NCI-H446 (cell line): ENCODE measurements at regions not wholly inside any gene's neighbourhood (a gene's known extent, or its start where the extent isn't known, plus 50 kb on each side); places are given as distances from the start of the nearest gene placed in this dataset.
"Not testable (repeated sequence)": the region's sequence is repeated elsewhere in the genome, so short reads cannot be mapped to it uniquely, and the experiment has no call there.

ENCODE experiments used
- DNase-seq, 2 experiments: peaks; one replicate each; lab custom pipeline; 2025; lab: John Stamatoyannopoulos, UW

- DNase-seq, result no peak
Observed at GRCh38 chr1:22332424-22332717, 119.3 kb upstream of the ZBTB40 start.

- DNase-seq, result no peak
Observed at GRCh38 chr1:22332795-22333499, 118.7 kb upstream of the ZBTB40 start.

DNA sequence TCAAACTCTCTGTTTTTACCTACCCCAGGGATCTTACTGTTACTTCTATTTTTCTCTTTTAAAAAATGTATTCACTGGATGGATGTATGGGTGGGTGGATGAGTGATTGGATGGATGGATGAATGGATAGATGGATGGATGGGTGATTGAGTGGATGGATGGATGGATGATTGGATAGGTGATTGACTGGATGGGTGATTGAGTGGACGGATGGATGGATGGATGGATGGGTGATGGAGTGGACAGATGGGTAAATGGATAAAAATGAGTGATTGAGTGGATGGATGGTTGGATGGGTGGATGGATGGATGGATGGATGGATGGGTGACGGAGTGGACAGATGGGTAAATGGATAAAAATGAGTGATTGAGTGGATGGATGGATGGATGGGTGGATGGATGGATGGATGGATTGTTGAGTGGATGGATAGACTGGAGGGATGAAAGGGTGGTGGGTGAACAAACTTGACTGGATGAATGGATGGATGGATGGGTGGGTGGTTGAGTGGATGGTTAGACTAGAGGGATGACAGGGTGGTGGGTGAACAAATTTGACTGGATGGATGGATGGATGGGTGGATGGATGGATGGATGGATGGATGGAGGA lies 118.0 kb upstream of the ZBTB40 start:
- DNase-seq, result no peak

DNA sequence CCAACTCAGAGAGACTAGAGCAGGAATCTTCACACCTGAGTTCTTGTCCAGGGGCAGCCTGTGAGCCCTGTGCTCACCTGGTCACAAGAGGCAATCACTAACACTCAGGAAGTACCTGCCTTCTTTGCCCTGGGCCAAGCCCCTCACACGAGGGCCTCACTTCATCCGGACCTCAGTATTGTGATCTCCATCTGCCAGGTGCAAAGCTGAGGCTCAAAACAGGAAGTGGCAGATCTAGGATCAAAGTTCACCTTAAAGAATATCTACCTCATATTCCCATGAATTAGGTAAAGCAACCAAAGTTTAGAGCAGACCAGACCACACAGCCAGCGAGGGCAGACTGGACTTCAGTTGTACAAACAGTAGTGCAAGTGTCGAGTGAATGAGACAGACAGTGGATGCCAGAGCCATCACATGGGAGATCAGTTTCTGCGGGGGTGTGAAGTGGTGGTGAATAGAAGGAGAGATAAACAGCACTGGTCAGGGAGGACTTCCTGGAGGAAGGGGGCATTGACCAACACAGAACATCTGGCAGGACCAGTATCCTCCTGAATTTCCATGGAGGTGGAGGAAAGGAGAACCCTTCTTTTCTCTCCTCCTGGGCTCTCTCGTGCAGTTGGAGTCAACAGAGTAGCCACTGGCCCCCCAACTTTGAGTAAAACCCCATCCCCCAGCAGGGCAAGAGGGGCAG lies 116.6 kb upstream of the ZBTB40 start:
- DNase-seq, result no peak

DNA sequence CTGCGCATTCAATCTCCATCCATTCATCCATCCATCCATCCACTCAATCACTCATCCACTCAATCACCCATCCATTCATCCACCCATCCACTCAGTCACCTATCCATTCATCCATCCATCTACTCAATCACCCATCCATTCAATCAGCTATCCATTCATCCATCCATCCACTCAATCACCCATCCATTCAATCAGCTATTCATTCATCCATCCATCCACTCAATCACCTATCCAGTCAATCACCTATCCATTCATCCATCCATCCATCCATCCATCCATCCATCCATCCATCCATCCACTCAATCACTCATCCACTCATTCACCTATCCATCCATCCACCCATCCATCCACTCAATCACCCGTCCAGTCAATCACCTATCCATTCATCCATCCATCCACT lies 115.4 kb upstream of the ZBTB40 start:
- not testable (repeated sequence) for DNase-seq

DNA sequence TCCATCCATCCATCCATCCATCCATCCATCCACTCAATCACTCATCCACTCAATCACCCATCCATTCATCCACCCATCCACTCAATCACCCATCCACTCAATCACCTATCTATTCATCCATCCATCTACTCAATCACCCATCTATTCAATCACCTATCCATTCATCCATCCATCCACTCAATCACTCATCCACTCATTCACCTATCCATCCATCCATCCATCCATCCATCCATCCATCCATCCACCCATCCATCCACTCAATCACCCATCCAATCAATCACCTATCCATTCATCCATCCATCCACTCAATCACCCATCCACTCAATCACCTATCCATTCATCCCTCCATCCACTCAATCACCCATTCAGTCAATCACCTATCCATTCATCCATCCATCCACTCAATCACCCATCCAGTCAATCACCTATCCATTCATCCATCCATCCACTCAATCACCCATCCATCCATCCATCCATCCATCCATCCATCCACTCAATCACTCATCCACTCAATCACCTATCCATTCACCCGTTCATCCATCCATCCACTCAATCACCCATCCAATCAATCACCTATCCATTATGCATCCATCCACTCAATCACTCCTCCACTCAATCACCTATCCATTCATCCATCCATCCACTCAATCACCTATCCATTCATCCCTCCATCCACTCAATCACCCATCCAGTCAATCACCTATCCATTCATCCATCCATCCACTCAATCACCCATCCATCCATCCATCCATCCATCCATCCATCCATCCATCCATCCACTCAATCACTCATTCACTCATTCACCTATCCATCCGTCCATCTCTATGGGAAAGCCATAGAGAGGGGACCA lies 114.7 kb upstream of the ZBTB40 start:
- not testable (repeated sequence) for DNase-seq

GRCh38 chr1:22338071-22338765 lies 113.4 kb upstream of the ZBTB40 start:
- no peak for DNase-seq

GRCh38 chr1:22339237-22339636 lies 112.4 kb upstream of the ZBTB40 start:
- no peak for DNase-seq

DNA sequence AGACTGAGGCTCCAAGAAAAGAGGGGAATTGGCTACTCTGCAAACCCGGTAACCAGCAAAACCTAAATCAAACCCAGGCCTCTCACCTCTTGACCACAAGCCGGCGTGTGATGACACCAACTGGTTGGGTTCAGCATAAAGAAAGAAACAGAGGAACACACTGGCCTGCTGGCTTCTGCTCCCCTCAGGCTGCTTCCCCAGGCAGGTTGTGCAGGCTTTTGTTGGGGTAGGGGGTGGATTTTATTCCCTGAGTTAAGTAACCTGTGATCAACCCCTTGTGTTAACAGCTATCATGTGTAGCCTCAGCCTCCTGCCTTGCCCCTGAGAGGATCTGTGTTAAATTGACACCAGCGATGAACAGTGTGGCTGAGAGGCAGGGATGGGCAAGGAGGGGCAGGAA lies 111.6 kb upstream of the ZBTB40 start:
- DNase-seq, result no peak

DNA sequence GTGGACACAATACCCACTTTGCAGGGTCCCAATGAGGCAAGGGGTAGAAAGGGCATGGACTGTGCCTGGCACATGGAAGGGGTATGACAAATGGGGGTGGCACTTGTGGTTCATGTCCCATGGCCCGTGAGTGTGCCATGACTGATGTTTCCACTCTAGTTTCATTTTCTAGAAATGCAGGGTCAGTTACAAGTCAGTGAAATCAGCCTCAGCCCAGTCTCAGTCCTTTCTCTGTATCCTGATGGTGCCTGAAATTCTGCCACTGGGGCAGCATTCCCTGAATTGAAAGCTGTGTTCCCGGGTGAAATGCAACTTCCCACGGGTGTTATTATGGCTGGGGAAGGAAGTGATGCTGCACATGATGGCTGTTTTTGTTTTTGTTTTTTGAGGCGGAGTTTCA lies 110.8 kb upstream of the ZBTB40 start:
- DNase-seq, result no peak

GRCh38 chr1:22341791-22342605 lies 109.7 kb upstream of the ZBTB40 start:
- DNase-seq, result no peak

DNA sequence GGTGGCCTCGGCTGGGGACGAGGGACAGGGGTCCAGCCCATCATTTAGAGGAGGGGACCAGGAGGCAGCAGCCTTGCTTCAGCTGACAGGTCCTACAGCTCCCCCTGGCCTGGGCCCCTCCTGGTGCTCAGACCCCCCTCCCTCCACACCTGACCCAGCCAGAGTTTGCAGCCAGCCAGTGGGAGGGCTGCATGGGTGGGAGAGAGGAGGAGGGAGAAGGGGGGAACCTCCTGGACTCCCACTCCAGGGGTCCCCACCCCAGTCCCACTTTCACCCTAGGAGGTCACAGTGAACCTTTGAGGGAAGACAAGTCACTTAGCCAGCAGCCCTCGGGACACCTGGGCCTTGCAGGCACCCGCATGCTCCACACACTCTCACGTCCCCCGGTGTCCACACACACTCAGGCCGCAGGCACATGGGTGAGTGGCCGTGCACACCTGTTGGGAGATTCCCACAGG lies 108.9 kb upstream of the ZBTB40 start:
- no peak for DNase-seq

DNA sequence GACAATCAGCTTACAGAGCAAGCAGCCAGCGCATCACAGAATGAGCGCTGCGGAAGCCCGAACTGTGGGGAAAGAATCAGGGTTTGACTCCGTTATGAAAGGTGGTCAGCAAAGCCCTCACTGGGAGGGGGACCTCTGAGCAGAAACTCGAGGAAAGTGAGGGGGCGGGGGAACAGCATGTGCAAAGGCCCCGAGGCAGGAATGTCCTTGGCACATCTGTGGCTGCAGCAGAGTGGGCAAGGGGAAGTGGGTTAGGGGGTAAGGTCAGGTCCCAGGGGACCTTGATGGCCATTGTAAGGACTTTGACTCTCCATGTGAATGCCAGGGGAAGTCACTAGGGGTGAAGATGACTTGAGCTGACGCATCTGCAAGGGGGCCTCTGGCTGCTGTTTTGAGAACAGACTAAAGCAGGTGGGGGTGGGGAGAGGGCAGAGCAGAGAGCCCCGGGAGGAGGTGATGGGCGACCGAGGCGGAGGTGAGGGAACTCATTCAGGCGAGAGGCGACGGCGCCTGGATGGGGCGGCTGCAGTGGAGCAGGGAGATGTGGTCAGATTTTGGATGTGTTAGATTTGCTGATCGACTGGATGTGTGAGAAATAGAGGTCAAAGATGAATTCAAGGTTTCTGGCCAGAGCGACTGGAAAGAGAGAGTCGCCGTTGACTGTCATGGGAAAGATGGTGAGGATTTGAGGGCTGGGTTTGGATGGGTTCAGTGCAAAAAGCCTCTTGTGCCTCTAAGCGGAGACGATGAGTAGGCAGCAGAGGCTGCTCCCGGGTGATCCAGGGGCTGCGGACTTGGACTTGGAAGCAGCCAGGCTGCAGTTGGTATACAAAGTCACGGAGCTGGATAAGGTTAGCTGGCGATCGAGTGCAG lies 108.0 kb upstream of the ZBTB40 start:
- no peak for DNase-seq

DNA sequence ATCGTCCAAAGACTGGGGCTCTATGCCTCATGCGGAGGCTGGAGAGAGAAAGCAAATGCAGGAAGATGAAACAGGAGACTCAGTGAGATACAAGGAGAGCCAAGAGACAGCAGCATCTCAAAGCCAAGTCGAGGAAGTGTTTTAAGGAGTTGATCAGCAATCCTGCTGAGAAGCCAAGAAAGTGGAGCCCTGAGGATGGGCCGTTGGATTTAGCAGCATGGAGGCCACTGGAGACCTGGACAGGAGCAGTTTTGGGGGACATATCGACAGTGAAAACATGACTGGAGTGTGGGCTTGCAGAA lies 107.4 kb upstream of the ZBTB40 start:
- DNase-seq, result no peak

- DNase-seq, result no peak
Observed at GRCh38 chr1:22344851-22345560, 106.6 kb upstream of the ZBTB40 start.

- no peak for DNase-seq
Observed at GRCh38 chr1:22347854-22348760, 103.5 kb upstream of the ZBTB40 start.

DNA sequence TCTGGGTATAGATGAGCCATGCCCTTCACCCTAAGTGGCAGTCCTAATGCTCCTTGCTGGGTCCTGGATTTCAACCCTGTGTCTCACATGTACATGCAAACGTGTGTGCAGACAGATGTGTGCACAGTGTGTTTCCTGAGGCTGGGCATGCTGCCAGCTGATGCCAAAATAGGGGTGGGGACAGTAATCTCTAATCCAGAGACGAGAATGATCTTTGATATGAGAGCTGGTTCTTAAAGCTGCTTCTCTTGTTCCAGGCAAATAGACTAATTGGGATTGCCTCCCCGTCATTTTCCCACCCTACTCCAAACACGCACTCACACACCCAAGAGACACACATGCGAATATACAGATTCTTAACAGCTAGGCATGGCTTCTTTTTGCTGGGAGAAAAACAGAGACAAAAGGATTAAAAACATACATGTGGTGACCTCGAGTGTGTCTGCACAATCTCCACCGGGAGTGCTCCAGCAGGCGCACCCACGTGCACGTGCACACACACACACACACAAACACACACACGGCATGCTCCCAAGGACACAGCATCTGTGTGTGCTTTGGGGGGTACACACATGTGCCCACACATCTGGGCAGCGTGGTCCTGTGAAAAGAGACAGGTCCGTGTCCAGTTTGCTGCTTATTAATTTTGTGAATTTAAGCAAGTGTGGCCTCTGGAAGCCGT lies 102.1 kb upstream of the ZBTB40 start:
- DNase-seq, result no peak
